ENCODE measurements at regions not wholly inside any gene's neighbourhood (a gene's known extent, or its start where the extent isn't known, plus 50 kb on each side); places are given as distances from the start of the nearest gene placed in this dataset.

DNA sequence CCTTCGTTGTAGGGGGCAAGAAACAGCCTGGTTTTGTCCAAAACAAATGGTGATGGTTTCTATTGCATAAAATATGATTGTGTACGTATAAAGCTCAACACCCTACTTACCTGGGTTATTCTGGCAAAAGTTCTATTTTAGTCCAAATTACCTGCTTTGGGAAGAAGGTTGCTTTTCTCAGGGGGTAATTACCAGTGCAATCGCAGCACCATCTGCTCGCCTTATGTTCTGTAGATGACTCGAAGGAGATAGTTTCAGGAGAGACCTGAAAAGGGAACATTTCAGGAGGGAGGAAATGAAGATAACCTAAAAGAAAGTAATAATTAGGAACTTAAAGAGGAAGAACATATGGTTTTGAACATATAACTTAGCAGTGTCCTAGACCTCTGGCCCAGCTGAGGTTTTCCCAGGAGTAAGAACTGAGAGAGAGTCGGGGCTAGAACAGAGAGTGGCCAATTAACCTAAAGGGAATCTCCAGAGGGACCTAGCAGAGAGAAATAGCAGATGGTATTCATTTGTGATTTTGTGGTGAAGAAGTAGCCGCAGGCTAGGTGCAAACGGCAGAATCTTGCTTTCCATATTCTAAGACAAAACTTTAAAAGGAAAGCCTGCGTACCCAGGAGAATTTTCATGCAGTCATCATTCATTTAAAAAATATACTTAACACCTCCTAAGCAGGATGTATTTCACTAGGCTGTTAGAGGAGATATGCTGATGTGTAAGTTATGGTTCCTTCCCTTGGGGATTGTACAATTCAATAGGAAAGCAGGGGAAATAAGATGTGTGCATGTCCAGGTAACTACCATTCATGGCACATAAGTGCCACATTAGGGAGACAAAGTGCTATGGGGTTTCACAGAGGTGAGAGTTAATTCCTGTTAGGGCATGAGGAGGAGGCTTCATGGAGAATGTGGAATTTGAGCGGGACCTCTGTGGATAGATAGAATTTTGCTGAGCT is 113.0 kb upstream of the SLC10A2 start:
- no peak for DNase-seq
- no peaks in the 10 kb centered on the region for H3K27me3 ChIP-seq (replicated peaks; ENCODE audit: control insufficient read depth, insufficient read depth, low read length, poor library complexity, severe bottlenecking)
- H3K9me3 ChIP-seq (ENCODE audit: control insufficient read depth, low read length): no peaks in the 10 kb centered on the region
- no peaks in the 10 kb centered on the region for H3K4me1 ChIP-seq (ENCODE audit: control insufficient read depth, insufficient read depth, low read length, poor library complexity, severe bottlenecking)
- H3K36me3 ChIP-seq (ENCODE audit: control insufficient read depth, insufficient read depth, low read length): no peaks in the 10 kb centered on the region
- H3K27ac ChIP-seq (ENCODE audit: insufficient read depth, low read length, poor library complexity, severe bottlenecking): no peak overlapping the region
- H3K4me3 ChIP-seq (ENCODE audit: insufficient read depth, low read depth, low read length, poor library complexity, severe bottlenecking): no peak overlapping the region

GRCh38 chr13:103174966-103175365 is 108.7 kb upstream of the SLC10A2 start:
- Histone ChIP-seq H3K27ac (ENCODE audit: insufficient read depth, low read length, poor library complexity, severe bottlenecking) (no peak overlapping the region), H3K4me3 (ENCODE audit: insufficient read depth, low read depth, low read length, poor library complexity, severe bottlenecking) (no peak overlapping the region), H3K27me3 (replicated peaks; ENCODE audit: control insufficient read depth, insufficient read depth, low read length, poor library complexity, severe bottlenecking) (no peaks in the 10 kb centered on the region), H3K36me3 (ENCODE audit: control insufficient read depth, insufficient read depth, low read length) (no peaks in the 10 kb centered on the region), H3K9me3 (ENCODE audit: control insufficient read depth, low read length) (no peaks in the 10 kb centered on the region), H3K4me1 (ENCODE audit: control insufficient read depth, insufficient read depth, low read length, poor library complexity, severe bottlenecking) (no peaks in the 10 kb centered on the region)
- DNase-seq: no peak

GRCh38 chr13:103168901-103169508 is 102.8 kb upstream of the SLC10A2 start:
- Histone ChIP-seq H3K27ac (ENCODE audit: insufficient read depth, low read length, poor library complexity, severe bottlenecking) (no peak overlapping the region), H3K36me3 (ENCODE audit: control insufficient read depth, insufficient read depth, low read length) (no peaks in the 10 kb centered on the region), H3K4me3 (ENCODE audit: insufficient read depth, low read depth, low read length, poor library complexity, severe bottlenecking) (no peak overlapping the region), H3K4me1 (ENCODE audit: control insufficient read depth, insufficient read depth, low read length, poor library complexity, severe bottlenecking) (no peaks in the 10 kb centered on the region), H3K27me3 (replicated peaks; ENCODE audit: control insufficient read depth, insufficient read depth, low read length, poor library complexity, severe bottlenecking) (no peaks in the 10 kb centered on the region), H3K9me3 (ENCODE audit: control insufficient read depth, low read length) (no peaks in the 10 kb centered on the region)
- no peak for DNase-seq

DNA sequence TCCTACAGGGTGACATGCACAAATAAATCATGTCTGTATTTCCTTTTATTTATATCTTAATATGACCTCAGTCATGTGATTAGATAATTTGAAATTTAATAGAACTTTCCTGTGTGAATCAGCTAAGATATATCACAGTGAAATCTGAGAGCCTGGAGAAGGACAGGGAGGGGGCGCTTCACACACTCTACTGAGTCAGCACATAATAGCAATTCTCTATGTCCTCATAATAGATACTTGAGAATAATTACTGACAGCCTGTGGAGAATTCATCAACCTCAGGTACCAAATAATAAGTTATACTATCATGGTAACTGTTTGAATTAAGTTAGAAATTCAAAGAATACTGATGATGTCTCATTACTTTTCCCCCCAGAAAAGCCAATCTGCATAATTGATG is 98.0 kb upstream of the SLC10A2 start:
- no peak overlapping the region for H3K4me3 ChIP-seq (ENCODE audit: insufficient read depth, low read depth, low read length, poor library complexity, severe bottlenecking)
- H3K4me1 ChIP-seq (ENCODE audit: control insufficient read depth, insufficient read depth, low read length, poor library complexity, severe bottlenecking): no peaks in the 10 kb centered on the region
- H3K27me3 ChIP-seq (replicated peaks; ENCODE audit: control insufficient read depth, insufficient read depth, low read length, poor library complexity, severe bottlenecking): no peaks in the 10 kb centered on the region
- H3K27ac ChIP-seq (ENCODE audit: insufficient read depth, low read length, poor library complexity, severe bottlenecking): no peak overlapping the region
- no peaks in the 10 kb centered on the region for H3K36me3 ChIP-seq (ENCODE audit: control insufficient read depth, insufficient read depth, low read length)
- no peaks in the 10 kb centered on the region for H3K9me3 ChIP-seq (ENCODE audit: control insufficient read depth, low read length)
- no peak for DNase-seq

DNA sequence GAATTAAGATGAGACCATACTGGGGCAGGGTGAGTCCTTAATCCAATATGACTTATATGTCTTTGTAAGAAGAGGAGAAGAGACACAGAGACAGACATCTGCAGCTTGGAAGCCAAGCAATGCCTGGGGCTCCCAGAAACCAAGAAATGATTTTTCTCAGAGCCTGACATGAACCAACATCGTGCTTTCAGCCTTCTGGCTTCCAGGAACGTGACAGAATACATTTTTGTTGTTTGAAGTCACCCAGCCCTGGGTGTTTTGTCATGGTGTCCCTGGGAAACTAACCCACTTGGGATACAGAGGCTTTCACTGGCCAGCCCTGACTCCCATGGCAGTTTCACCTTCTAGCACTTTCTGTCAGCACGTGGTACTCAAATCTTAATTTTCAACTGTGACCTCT is 95.3 kb upstream of the SLC10A2 start:
- Histone ChIP-seq H3K27me3 (replicated peaks; ENCODE audit: control insufficient read depth, insufficient read depth, low read length, poor library complexity, severe bottlenecking) (no peaks in the 10 kb centered on the region), H3K4me3 (ENCODE audit: insufficient read depth, low read depth, low read length, poor library complexity, severe bottlenecking) (no peak overlapping the region), H3K4me1 (ENCODE audit: control insufficient read depth, insufficient read depth, low read length, poor library complexity, severe bottlenecking) (no peaks in the 10 kb centered on the region), H3K9me3 (ENCODE audit: control insufficient read depth, low read length) (no peaks in the 10 kb centered on the region), H3K36me3 (ENCODE audit: control insufficient read depth, insufficient read depth, low read length) (no peaks in the 10 kb centered on the region), H3K27ac (ENCODE audit: insufficient read depth, low read length, poor library complexity, severe bottlenecking) (no peak overlapping the region)
- DNase-seq: no peak

DNA sequence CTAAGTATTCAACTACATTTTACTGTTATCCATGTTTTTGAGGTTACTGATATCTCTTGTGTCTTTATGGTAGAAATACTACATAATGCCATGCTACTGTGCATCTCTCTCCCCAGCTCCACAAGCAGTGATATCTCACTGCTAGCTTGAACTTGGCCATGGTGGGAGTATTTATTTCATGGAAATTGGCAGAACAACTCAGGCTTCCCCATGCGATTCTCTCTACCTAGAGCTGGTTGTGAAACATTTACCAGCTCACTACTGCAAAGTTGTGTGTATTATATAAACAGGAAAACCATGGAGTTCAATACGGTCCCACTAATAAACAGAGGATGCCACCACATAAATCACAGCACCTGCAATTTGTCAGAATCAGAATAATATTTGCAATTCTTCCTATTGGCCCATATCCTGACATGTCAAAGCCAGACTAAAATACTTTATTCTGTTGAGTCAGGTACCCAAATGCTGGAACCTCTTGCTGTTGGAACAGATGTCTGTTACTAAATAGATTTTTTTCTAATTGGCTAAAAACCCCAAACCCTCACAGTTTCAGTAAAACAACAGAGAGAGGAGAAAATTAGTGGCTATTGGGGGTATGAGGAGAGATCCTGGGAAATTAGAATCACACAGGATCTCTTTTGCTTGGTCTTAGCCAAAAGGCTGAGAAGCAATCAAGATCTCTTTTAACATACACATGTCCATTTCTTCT is 91.4 kb upstream of the SLC10A2 start:
- Histone ChIP-seq H3K4me1 (ENCODE audit: control insufficient read depth, insufficient read depth, low read length, poor library complexity, severe bottlenecking) (no peaks in the 10 kb centered on the region), H3K27me3 (replicated peaks; ENCODE audit: control insufficient read depth, insufficient read depth, low read length, poor library complexity, severe bottlenecking) (no peaks in the 10 kb centered on the region), H3K4me3 (ENCODE audit: insufficient read depth, low read depth, low read length, poor library complexity, severe bottlenecking) (no peak overlapping the region), H3K9me3 (ENCODE audit: control insufficient read depth, low read length) (no peaks in the 10 kb centered on the region), H3K27ac (ENCODE audit: insufficient read depth, low read length, poor library complexity, severe bottlenecking) (no peak overlapping the region), H3K36me3 (ENCODE audit: control insufficient read depth, insufficient read depth, low read length) (no peaks in the 10 kb centered on the region)
- DNase-seq: no peak

DNA sequence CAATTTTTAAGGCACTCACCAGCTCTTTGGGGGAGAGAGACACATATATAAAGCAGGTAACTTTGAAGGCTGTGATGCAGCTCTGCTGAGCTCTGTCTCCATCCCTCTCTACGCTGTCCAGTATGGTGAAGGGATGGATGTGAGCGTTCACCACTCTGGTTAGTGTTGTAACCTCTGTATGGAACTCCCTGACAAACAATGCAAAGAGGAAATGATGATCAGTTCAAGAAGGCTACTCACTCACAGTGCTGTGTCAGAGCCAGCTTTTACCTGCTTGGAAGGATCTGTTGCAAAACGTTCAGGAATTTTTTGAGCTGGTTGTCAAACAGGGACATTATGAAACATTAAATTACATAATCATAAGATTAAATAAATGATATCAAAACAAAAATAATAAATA is 90.8 kb upstream of the SLC10A2 start:
- no peaks in the 10 kb centered on the region for H3K27me3 ChIP-seq (replicated peaks; ENCODE audit: control insufficient read depth, insufficient read depth, low read length, poor library complexity, severe bottlenecking)
- H3K4me3 ChIP-seq (ENCODE audit: insufficient read depth, low read depth, low read length, poor library complexity, severe bottlenecking): no peak overlapping the region
- DNase-seq: no peak
- no peak overlapping the region for H3K27ac ChIP-seq (ENCODE audit: insufficient read depth, low read length, poor library complexity, severe bottlenecking)
- no peaks in the 10 kb centered on the region for H3K36me3 ChIP-seq (ENCODE audit: control insufficient read depth, insufficient read depth, low read length)
- H3K9me3 ChIP-seq (ENCODE audit: control insufficient read depth, low read length): no peaks in the 10 kb centered on the region
- H3K4me1 ChIP-seq (ENCODE audit: control insufficient read depth, insufficient read depth, low read length, poor library complexity, severe bottlenecking): no peaks in the 10 kb centered on the region

DNA sequence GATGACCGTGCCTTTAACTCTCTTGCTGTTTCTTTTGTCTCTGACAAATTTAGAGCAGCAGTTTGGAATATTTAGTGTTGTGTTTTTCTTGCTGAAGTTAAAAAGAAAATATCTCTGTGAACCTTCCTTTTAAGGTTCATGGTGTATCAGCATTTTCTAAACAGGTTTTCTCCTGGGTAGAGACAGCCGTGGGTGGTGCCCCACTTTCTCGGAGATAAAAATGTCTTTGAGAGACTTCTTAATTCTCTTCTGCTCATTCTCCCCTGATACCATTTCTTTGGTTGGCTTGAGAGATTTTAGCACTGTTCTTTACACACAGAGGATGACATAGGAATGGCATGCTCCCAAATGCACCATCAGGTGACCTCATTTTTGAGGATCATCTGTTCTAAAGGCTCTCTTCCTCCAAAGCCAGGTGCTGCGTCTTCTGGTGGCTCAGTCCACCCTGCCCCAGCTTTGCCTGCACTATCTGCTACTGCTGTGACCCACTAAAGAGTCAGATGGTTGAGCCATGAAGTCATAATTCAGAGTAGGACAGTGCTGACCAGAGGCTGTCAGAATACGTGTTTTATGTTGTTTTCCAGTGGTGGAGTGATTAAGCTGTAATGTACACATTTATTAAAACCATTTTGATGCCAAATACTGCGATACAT is 90.3 kb upstream of the SLC10A2 start:
- Histone ChIP-seq H3K9me3 (ENCODE audit: control insufficient read depth, low read length) (no peaks in the 10 kb centered on the region), H3K4me3 (ENCODE audit: insufficient read depth, low read depth, low read length, poor library complexity, severe bottlenecking) (no peak overlapping the region), H3K4me1 (ENCODE audit: control insufficient read depth, insufficient read depth, low read length, poor library complexity, severe bottlenecking) (no peaks in the 10 kb centered on the region), H3K27ac (ENCODE audit: insufficient read depth, low read length, poor library complexity, severe bottlenecking) (no peak overlapping the region), H3K36me3 (ENCODE audit: control insufficient read depth, insufficient read depth, low read length) (no peaks in the 10 kb centered on the region), H3K27me3 (replicated peaks; ENCODE audit: control insufficient read depth, insufficient read depth, low read length, poor library complexity, severe bottlenecking) (no peaks in the 10 kb centered on the region)
- DNase-seq: no peak

GRCh38 chr13:103153466-103153865 is 87.2 kb upstream of the SLC10A2 start:
- Histone ChIP-seq H3K4me1 (ENCODE audit: control insufficient read depth, insufficient read depth, low read length, poor library complexity, severe bottlenecking) (no peaks in the 10 kb centered on the region), H3K4me3 (ENCODE audit: insufficient read depth, low read depth, low read length, poor library complexity, severe bottlenecking) (no peak overlapping the region), H3K9me3 (ENCODE audit: control insufficient read depth, low read length) (no peaks in the 10 kb centered on the region), H3K27me3 (replicated peaks; ENCODE audit: control insufficient read depth, insufficient read depth, low read length, poor library complexity, severe bottlenecking) (no peaks in the 10 kb centered on the region), H3K27ac (ENCODE audit: insufficient read depth, low read length, poor library complexity, severe bottlenecking) (no peak overlapping the region), H3K36me3 (ENCODE audit: control insufficient read depth, insufficient read depth, low read length) (no peaks in the 10 kb centered on the region)
- no peak for DNase-seq
